Inferior parietal cortex (tissue), 1 donor: ENCODE measurements at regions not wholly inside any gene's neighbourhood (a gene's known extent, or its start where the extent isn't known, plus 50 kb on each side); places are given as distances from the start of the nearest gene placed in this dataset.

Source experiments
- DNase-seq: peaks from one replicate; pipeline ENCODE4 v3.0.0-alpha.2; 2016; ENCODE audit errors: extremely low spot score

- DNase-seq: no peak
Observed at GRCh38 chr13:108156749-108157148, 58.6 kb downstream of the LIG4 start.

- DNase-seq: peak; percentile 79
Observed at GRCh38 chr13:108155185-108156106, 59.9 kb downstream of the LIG4 start.

- DNase-seq: no peak
Observed at GRCh38 chr13:108154421-108154858, 60.9 kb downstream of the LIG4 start.

GRCh38 chr13:108146642-108147041, 68.7 kb downstream of the LIG4 start:
- DNase-seq: no peak

GRCh38 chr13:108142702-108143436, 72.5 kb downstream of the LIG4 start:
- DNase-seq: no peak

- DNase-seq: no peak
Observed at GRCh38 chr13:108137176-108137575, 78.2 kb downstream of the LIG4 start.

- DNase-seq: no peak
Observed at GRCh38 chr13:108127406-108127805, 87.9 kb downstream of the LIG4 start.

- no peak for DNase-seq
Observed at GRCh38 chr13:108126056-108126455, 89.3 kb downstream of the LIG4 start.

GRCh38 chr13:108121406-108121805, 93.9 kb downstream of the LIG4 start:
- no peak for DNase-seq

- no peak for DNase-seq
Observed at GRCh38 chr13:108120856-108121255, 94.5 kb downstream of the LIG4 start.

- DNase-seq: no peak
Observed at GRCh38 chr13:108120302-108120701, 95.0 kb downstream of the LIG4 start.

- DNase-seq: no peak
Observed at GRCh38 chr13:108115738-108116137, 99.6 kb downstream of the LIG4 start.

GRCh38 chr13:108113407-108113806, 101.9 kb downstream of the LIG4 start:
- DNase-seq: no peak

GRCh38 chr13:108104736-108105135, 110.6 kb downstream of the LIG4 start:
- DNase-seq: no peak

- DNase-seq: no peak
Observed at GRCh38 chr13:108102771-108103170, 112.6 kb downstream of the LIG4 start.

- DNase-seq: no peak
Observed at GRCh38 chr13:108096301-108096915, 118.9 kb downstream of the LIG4 start.

- no peak for DNase-seq
Observed at GRCh38 chr13:108095036-108095435, 120.3 kb downstream of the LIG4 start.

- DNase-seq: no peak
Observed at GRCh38 chr13:108093616-108094015, 121.7 kb downstream of the LIG4 start.

- no peak for DNase-seq
Observed at GRCh38 chr13:108087810-108088209, 127.5 kb downstream of the LIG4 start.

GRCh38 chr13:108086678-108087077, 128.7 kb downstream of the LIG4 start:
- DNase-seq: no peak

- no peak for DNase-seq
Observed at GRCh38 chr13:108084840-108085239, 130.5 kb downstream of the LIG4 start.

GRCh38 chr13:108083056-108083455, 132.3 kb downstream of the LIG4 start:
- no peak for DNase-seq
